HCT116 (cell line): ENCODE measurements at regions not wholly inside any gene's neighbourhood (a gene's known extent, or its start where the extent isn't known, plus 50 kb on each side); places are given as distances from the start of the nearest gene placed in this dataset.

Experiments used
- ATAC-seq: fragments of 200-7000 bp; cut with Tn5 transposase; 2 replicates; pipeline ENCODE4 v1.9.1; 2020; ENCODE audit warnings: mild to moderate bottlenecking, moderate library complexity
- BruUV-seq: library from RNA; stranded (reverse); fragments of 400-500 nt; replicated peaks from 2 replicates; lab custom pipeline; 2021; lab: Mats Ljungman, UMichigan
- CTCF ChIA-PET: fragments of 300-600 bp; sonication (Branson Sonifier 250); formaldehyde crosslinking; loops from one replicate; lab custom pipeline; 2021; ENCODE audit warnings: antibody characterized with exemption; lab: Charles Lee
- POLR2A ChIA-PET: fragments of 300-600, 350-600 bp; sonication (Branson Sonifier 250); formaldehyde crosslinking; loops from one replicate; lab custom pipeline; 2021; ENCODE audit warnings: antibody characterized with exemption; lab: Charles Lee
- RAD21 ChIA-PET, 2 experiments: fragments of 300-600 bp; sonication (Branson Sonifier 250); formaldehyde crosslinking; loops; one replicate each; lab custom pipeline; 2023; ENCODE audit warnings: low total read pairs in 2 of 2; ENCODE audit not compliant: uncharacterized antibody in 2 of 2, unreplicated experiment in 2 of 2, low non-redundant PET in 1 of 2; lab: Charles Lee
- DNase-seq: peaks from one replicate; pipeline ENCODE4 v3.0.0-alpha.2; 2010; ENCODE audit warnings: low read depth, low spot score
- H2AFZ ChIP-seq: fragments of 200-600 bp; shearing (Covaris generic), sonication (generic); 2 replicates; pipeline ENCODE4 v1.6.1; 2017; ENCODE audit warnings: low read depth, mixed run types, mixed read lengths, antibody characterized with exemption, low read length; ENCODE audit not compliant: poor library complexity, severe bottlenecking
- H3K27ac ChIP-seq: 2 replicates; pipeline ENCODE4 v1.5.1; 2012; ENCODE audit warnings: low read depth, low read length
- H3K27me3 ChIP-seq: fragments of 200-600 bp; sonication (generic); 2 replicates; pipeline ENCODE4 v1.6.1; 2016; ENCODE audit warnings: mixed run types, low read length, mixed read lengths; ENCODE audit not compliant: insufficient read depth
- H3K36me3 ChIP-seq, 2 experiments: fragments of 200-500 bp in 1 of 2; fragments of 200-600 bp in 1 of 2; sonication (Bioruptor generic) in 1 of 2; sonication (generic) in 1 of 2; 2 replicates each; pipeline versions ENCODE4 v1.5.1 to v1.6.1; 2014 to 2016; ENCODE audit warnings: low read length in 2 of 2, inconsistent platforms in 1 of 2, mixed read lengths in 1 of 2, mixed run types in 1 of 2; ENCODE audit not compliant: insufficient read depth in 2 of 2, control insufficient read depth in 1 of 2
- H3K4me1 ChIP-seq, 2 experiments: fragments of 200-600 bp in 1 of 2; sonication (generic) in 1 of 2; 2 replicates each; pipeline versions ENCODE4 v1.5.1 to v1.6.1; 2012 to 2017; ENCODE audit warnings: low read length in 2 of 2, inconsistent platforms in 1 of 2, mild to moderate bottlenecking in 1 of 2, mixed read lengths in 1 of 2, mixed run types in 1 of 2, moderate library complexity in 1 of 2; ENCODE audit not compliant: insufficient read depth in 2 of 2, control insufficient read depth in 1 of 2
- H3K4me2 ChIP-seq: fragments of 200-600 bp; sonication (generic); 2 replicates; pipeline ENCODE4 v1.6.1; 2017; ENCODE audit warnings: mixed run types, low read length, mixed read lengths
- H3K4me3 ChIP-seq, 2 experiments: fragments of 200-600 bp in 1 of 2; sonication (generic) in 1 of 2; replicated peaks in 1 of 2; 2 replicates each; pipeline ENCODE4 v1.5.1; 2011 to 2016; ENCODE audit warnings: low read length in 2 of 2, control low read depth in 1 of 2, low read depth in 1 of 2, mild to moderate bottlenecking in 1 of 2, mixed read lengths in 1 of 2, mixed run types in 1 of 2
- H3K79me2 ChIP-seq: fragments of 200-600 bp; sonication (generic); 2 replicates; pipeline ENCODE4 v1.6.1; 2017; ENCODE audit warnings: mild to moderate bottlenecking, mixed run types, low read length, moderate library complexity, mixed read lengths; ENCODE audit not compliant: insufficient read depth
- H3K9ac ChIP-seq: fragments of 200-600 bp; sonication (generic); 2 replicates; pipeline ENCODE4 v1.6.1; 2016; ENCODE audit warnings: low read length, mixed read lengths
- H3K9me2 ChIP-seq: fragments of 200-600 bp; sonication (generic), shearing (Covaris generic); 2 replicates; pipeline ENCODE4 v1.6.1; 2017; ENCODE audit warnings: mixed run types, mild to moderate bottlenecking, moderate library complexity; ENCODE audit not compliant: insufficient read depth
- H3K9me3 ChIP-seq, 2 experiments: fragments of 200-500 bp in 1 of 2; fragments of 200-600 bp in 1 of 2; sonication (Bioruptor generic) in 1 of 2; sonication (generic) in 1 of 2; 2 replicates each; pipeline ENCODE4 v1.6.1; 2014 to 2017; ENCODE audit warnings: low read length in 2 of 2, mixed read lengths in 2 of 2, inconsistent platforms in 1 of 2, low read depth in 1 of 2, mild to moderate bottlenecking in 1 of 2, mixed run types in 1 of 2, moderate library complexity in 1 of 2; ENCODE audit not compliant: control insufficient read depth in 1 of 2, insufficient read depth in 1 of 2
- H4K20me1 ChIP-seq: fragments of 200-600 bp; sonication (generic), shearing (Covaris generic); 2 replicates; pipeline ENCODE4 v1.6.1; 2017; ENCODE audit warnings: mixed run types, mild to moderate bottlenecking, moderate library complexity; ENCODE audit not compliant: insufficient read depth
- CEBPB ChIP-seq: IDR thresholded peaks from 2 replicates; pipeline ENCODE4 v1.6.1; 2012; ENCODE audit warnings: low read depth
- ELF1 ChIP-seq: IDR thresholded peaks from 2 replicates; pipeline ENCODE4 v1.6.1; 2012; ENCODE audit warnings: low read depth, borderline replicate concordance
- FOSL1 ChIP-seq: IDR thresholded peaks from 2 replicates; pipeline ENCODE4 v1.6.1; 2012; ENCODE audit warnings: low read depth
- JUND ChIP-seq: IDR thresholded peaks from 2 replicates; pipeline ENCODE4 v1.6.1; 2012
- POLR2A ChIP-seq: IDR thresholded peaks from 2 replicates; pipeline ENCODE4 v1.7.0; 2011; ENCODE audit warnings: borderline replicate concordance; ENCODE audit not compliant: insufficient read depth, insufficient read length; ENCODE audit errors: extremely low read depth
- SP1 ChIP-seq: IDR thresholded peaks from 2 replicates; pipeline ENCODE4 v1.6.1; 2012; ENCODE audit warnings: low read depth
- TCF7L2 ChIP-seq: IDR thresholded peaks from 2 replicates; pipeline ENCODE4 v1.7.0; 2011; ENCODE audit warnings: borderline replicate concordance, inconsistent platforms; ENCODE audit not compliant: insufficient read depth, insufficient read length; ENCODE audit errors: extremely low read depth
- YY1 ChIP-seq: IDR thresholded peaks from 2 replicates; pipeline ENCODE4 v1.6.1; 2011; ENCODE audit warnings: low read length, low read depth, moderate library complexity, mild to moderate bottlenecking; ENCODE audit not compliant: insufficient replicate concordance; ENCODE audit errors: extremely low read depth
- ZFX ChIP-seq: fragments of 450-650 bp; IDR thresholded peaks from 2 replicates; pipeline ENCODE4 v1.6.1; 2017
- ZNF274 ChIP-seq: fragments of 200-500 bp; sonication (Bioruptor generic); IDR thresholded peaks from 2 replicates; pipeline ENCODE4 v1.6.1; 2014; ENCODE audit warnings: mild to moderate bottlenecking, low read depth, low read length, inconsistent platforms
- intact Hi-C: fragments of 100-400 bp; cut with micrococcal nuclease; formaldehyde crosslinking; loops from 2 replicates; pipeline ENCODE4 v1.10.0; 2022
- TF ChIP-seq, protein P1 (sequence below): IDR thresholded peaks from 2 replicates; pipeline ENCODE4 v1.6.1; 2012
- TF ChIP-seq, protein P2 (sequence below): IDR thresholded peaks from 2 replicates; pipeline ENCODE4 v1.6.1; 2012
- TF ChIP-seq, protein P3 (sequence below), 3 experiments: fragments of 200-600 bp in 1 of 3; sonication (generic) in 1 of 3; IDR thresholded peaks in 2 of 3; conservative IDR thresholded peaks in 1 of 3; 2 replicates each; pipeline ENCODE4 v1.5.1; 2012 to 2017; ENCODE audit warnings: low read depth in 2 of 3, low read length in 2 of 3, antibody characterized with exemption in 1 of 3, borderline replicate concordance in 1 of 3, control low read depth in 1 of 3, mild to moderate bottlenecking in 1 of 3, mixed read lengths in 1 of 3, mixed run types in 1 of 3, moderate library complexity in 1 of 3; ENCODE audit not compliant: insufficient read depth in 1 of 3
- TF ChIP-seq, protein P4 (sequence below): IDR thresholded peaks from 2 replicates; pipeline ENCODE4 v1.6.1; 2011; ENCODE audit warnings: mild to moderate bottlenecking, low read length, moderate library complexity; ENCODE audit not compliant: insufficient replicate concordance; ENCODE audit errors: extremely low read depth

DNA sequence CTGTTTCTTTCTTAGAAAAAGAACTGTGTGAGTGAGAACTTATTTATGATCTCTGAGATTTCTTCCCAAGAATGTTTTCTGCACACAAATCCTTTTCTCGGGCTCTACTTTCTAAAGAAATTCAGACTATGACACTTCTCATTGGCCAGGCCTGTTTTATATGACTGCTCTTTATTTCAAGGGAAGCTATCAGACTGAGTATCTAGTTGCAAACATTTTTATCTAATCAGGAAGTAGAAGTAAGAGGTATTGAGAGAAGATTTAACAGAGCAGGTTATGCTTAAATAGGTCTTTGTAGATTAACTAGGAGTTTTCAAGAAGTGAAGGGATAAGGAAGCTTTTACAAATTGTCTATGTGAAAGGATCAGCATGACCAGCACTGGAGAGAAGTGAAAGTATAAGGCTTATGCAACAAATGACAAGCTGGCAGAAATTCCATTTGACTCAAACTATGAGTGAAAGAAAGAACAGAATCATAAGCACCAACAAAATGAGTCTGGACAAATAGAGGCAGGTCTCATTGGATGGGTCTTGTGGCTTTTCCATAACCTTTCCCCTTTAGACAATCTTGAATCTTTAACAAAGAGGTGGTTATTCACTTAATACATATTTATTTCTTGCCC is 71.9 kb upstream of the CHL1 start:
- Histone ChIP-seq H3K4me2 (no peak overlapping the region), H3K9ac (no peak overlapping the region), H3K27ac (no peak overlapping the region), H3K27me3 (no peaks in the 10 kb centered on the region), H3K9me3 (peaks cover 0 to 32% of the 10 kb centered on the region in 2 experiments; a peak in 2 of 4 replicates), H3K36me3 (no peaks in the 10 kb centered on the region), H4K20me1 (no peaks in the 10 kb centered on the region), H3K9me2 (no peaks in the 10 kb centered on the region), H3K4me3 (no peak overlapping the region), H3K4me1 (no peaks in the 10 kb centered on the region), H3K79me2 (no peaks in the 10 kb centered on the region), H2AFZ (no peak overlapping the region)
- intact Hi-C loops = no loop called here
- ChIA-PET POLR2A (no interaction called here), CTCF (no interaction called here), RAD21 (no interaction called here)
- no peak for DNase-seq
- no TSS peak for BruUV-seq
- ATAC-seq = no peak
- TF ChIP-seq FOSL1 (no peak), ZFX (no peak), ELF1 (no peak), JUND (no peak), CEBPB (no peak), SP1 (no peak), POLR2A (no peak), YY1 (no peak), TCF7L2 (no peak), ZNF274 (no peak)
- TF ChIP-seq, protein P1, sequence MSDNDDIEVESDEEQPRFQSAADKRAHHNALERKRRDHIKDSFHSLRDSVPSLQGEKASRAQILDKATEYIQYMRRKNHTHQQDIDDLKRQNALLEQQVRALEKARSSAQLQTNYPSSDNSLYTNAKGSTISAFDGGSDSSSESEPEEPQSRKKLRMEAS = no peak
- TF ChIP-seq, protein P2, sequence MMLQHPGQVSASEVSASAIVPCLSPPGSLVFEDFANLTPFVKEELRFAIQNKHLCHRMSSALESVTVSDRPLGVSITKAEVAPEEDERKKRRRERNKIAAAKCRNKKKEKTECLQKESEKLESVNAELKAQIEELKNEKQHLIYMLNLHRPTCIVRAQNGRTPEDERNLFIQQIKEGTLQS = no peak
- TF ChIP-seq, protein P3, sequence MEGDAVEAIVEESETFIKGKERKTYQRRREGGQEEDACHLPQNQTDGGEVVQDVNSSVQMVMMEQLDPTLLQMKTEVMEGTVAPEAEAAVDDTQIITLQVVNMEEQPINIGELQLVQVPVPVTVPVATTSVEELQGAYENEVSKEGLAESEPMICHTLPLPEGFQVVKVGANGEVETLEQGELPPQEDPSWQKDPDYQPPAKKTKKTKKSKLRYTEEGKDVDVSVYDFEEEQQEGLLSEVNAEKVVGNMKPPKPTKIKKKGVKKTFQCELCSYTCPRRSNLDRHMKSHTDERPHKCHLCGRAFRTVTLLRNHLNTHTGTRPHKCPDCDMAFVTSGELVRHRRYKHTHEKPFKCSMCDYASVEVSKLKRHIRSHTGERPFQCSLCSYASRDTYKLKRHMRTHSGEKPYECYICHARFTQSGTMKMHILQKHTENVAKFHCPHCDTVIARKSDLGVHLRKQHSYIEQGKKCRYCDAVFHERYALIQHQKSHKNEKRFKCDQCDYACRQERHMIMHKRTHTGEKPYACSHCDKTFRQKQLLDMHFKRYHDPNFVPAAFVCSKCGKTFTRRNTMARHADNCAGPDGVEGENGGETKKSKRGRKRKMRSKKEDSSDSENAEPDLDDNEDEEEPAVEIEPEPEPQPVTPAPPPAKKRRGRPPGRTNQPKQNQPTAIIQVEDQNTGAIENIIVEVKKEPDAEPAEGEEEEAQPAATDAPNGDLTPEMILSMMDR (IDR thresholded peaks at IDR 0.05 in 2 of 3, conservative IDR thresholded peaks at IDR 0.05 in 1 of 3; ENCODE audit: borderline replicate concordance in 1 of 3, insufficient read depth in 1 of 3, low read depth in 2 of 3, low read length in 2 of 3) = no peak
- TF ChIP-seq, protein P4, sequence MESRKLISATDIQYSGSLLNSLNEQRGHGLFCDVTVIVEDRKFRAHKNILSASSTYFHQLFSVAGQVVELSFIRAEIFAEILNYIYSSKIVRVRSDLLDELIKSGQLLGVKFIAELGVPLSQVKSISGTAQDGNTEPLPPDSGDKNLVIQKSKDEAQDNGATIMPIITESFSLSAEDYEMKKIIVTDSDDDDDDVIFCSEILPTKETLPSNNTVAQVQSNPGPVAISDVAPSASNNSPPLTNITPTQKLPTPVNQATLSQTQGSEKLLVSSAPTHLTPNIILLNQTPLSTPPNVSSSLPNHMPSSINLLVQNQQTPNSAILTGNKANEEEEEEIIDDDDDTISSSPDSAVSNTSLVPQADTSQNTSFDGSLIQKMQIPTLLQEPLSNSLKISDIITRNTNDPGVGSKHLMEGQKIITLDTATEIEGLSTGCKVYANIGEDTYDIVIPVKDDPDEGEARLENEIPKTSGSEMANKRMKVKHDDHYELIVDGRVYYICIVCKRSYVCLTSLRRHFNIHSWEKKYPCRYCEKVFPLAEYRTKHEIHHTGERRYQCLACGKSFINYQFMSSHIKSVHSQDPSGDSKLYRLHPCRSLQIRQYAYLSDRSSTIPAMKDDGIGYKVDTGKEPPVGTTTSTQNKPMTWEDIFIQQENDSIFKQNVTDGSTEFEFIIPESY = no peak
